AG08395 (cell line): ENCODE measurements at regions not wholly inside any gene's neighbourhood (a gene's known extent, or its start where the extent isn't known, plus 50 kb on each side); places are given as distances from the start of the nearest gene placed in this dataset.
"Not testable (repeated sequence)": the region's sequence is repeated elsewhere in the genome, so short reads cannot be mapped to it uniquely, and the experiment has no call there.

Source experiments
- DNase-seq: peaks from one replicate; pipeline ENCODE4 v3.0.0; 2012; ENCODE audit warnings: mixed read lengths, low spot score

DNA sequence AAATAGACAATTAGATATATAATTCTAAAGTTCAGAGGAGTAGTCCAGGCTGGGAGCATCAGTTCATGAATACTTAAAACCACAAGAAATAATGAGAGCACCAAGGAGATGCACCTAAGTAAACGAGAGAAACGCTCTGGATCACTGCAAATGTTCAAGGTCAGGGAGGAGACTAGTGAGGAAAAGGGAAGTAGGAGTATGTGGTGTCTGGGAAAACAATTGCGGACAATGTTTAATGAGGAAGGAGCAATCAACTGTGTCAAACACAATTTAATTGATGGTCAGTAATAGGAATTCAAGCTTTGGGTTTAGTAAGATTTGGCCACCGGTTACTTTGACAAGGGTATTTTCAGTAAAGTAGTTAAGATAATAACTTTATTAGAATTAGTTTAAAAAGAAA is 652.2 kb downstream of the DACH1 start:
- no peak for DNase-seq

DNA sequence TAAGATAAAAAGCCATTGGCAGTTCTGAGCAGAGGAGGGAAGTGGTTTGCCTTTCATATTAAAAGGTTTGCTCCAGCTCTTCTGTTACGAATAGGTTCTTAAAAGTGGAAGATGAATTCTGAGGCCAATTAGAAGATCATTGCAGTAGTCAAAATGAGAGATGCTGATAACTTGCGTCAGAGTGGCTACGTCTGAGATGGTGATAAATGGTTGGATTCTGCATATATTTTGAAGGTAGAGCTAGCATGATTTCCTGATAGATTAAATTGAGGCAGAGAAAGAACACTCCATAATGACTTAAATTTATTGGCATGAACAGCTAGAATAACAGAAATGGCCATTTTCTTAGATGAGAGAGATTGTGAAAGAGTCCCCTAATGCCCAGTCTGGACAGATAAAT is 652.6 kb downstream of the DACH1 start:
- DNase-seq, result no peak

DNA sequence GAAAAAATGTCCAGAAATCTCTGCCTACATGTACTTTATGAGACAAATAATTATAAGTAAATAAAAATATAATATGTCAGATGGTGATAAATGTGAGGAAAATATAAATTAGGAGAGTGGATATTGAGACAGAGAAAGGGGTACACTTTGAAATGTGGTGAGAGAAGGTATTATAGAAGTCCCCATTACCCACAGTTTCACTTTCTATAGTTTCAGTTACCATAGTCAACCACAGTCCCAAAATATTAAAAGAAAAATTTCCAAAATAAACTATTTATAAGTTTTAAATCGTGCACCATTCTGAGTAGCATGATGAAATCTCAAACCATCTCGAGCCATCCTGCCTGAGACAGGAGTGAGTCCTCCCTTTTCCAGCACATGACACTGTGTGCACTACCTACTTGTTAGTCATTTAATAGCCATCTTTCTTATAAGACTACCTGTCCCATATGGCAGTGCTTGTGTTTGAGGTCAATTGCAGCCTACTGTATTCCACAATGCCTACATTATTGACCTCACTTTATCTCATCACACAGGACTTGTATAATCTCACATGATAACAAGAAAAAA is 653.7 kb downstream of the DACH1 start:
- DNase-seq, result no peak

DNA sequence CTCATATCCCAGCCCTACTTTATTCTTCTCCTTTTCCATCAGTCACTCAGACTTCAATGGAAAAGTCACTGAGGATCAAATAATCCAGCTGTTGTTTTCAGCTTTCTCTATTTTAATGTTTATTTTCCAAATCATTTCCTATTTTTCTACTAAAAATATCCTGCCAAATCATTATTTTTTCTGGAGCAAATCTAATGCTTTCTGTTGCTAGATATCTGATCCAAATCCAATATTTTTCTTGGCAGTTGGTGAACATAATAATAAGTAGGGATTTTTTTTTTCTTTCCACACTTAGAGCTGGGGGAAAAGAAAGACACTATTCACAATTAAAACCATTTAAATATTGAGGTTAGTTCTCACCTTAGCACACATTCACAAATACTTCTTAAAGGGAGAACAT is 656.1 kb downstream of the DACH1 start:
- no peak for DNase-seq

DNA sequence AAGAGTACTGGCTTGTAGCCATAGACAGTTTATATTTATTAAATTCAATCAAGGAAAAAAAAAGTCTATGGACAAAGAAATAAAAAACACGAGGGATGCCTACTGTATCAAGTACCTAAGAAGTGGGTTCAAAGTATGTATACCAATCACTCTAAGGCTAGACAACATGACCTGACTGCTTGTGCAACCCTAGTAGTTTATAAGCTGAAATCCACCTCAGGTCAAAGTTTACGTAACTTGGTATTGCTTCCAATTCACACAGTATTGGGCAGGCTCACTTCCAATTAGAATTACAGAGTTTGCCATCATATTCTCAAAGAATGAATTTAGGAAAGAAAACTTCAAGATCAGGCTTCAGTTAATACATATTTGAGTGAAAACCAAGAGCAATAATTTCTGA is 657.8 kb downstream of the DACH1 start:
- no peak for DNase-seq

DNA sequence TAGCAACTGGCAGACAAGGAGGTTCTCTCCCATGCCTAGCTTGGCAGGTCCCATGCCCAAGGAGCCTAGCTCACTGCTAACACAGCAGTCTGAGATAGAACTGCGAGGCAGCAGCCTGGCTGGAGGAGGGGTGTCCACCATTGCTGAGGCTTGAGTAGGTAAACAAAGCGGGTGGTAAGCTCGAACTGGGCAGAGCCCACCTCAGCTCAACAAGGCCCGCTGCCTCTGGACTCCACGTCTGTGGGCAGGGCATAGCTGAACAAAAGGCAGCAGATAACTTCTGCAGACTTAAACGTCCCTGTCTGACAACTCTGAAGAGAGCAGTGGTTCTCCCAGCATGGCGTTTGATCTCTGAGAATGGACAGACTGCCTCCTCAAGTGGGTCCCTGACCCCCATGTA is 682.4 kb downstream of the DACH1 start:
- not testable (repeated sequence) for DNase-seq

DNA sequence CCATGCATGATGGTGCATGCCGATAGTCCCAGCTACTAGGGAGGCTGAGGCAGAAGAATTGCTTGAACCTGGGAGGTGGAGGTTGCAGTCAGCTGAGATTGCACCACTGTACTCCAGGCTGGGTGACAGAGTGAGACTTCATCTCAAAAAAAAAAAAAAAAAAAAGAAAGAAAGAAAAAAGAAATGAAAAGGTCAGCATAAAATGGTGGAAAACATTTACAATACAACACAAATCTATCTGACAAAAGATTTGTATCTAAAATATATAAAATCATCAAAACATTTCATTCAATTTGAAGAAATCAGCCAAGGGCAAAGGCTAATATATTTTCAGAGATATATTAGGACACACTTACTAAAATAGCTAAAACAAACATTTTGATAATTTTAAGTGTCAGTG is 683.7 kb downstream of the DACH1 start:
- DNase-seq, result not testable (repeated sequence)

DNA sequence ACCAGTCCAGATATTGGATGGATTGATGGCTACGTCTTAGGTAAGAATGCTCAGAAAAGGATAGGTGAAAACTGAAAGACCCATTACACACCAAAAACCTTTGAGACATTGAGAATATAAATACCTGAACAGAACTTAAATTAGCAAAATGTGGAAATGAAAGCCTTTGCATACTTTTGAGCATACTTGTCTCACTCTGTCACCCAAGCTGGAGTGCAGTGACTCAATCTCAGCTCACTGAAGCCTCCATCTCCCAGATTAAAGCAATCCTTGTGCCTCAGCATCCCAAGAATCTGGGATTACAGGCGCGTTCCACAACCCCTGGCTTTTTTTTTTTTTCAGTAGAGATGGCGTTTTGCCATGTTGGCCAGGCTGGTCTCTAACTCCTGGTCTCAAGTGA is 695.3 kb downstream of the DACH1 start:
- DNase-seq, result no peak

DNA sequence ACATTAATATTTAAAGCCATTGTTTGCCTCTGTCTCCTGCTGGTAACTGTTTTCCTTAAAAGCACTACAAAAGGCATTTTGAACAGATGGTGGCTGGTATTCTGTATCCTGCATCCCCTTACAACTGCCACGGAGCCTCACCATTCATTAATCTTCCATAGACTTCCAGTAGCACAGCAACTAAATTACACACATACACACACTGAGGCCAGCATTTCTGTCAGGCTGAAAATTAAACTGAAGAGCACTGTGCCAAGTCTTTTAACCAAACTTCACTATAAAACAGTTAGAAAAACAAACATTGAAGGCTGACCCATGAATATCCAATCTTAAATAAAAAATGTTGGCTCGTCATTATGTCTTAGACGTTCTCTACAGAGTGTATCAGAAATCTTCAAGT is 697.8 kb downstream of the DACH1 start:
- no peak for DNase-seq

DNA sequence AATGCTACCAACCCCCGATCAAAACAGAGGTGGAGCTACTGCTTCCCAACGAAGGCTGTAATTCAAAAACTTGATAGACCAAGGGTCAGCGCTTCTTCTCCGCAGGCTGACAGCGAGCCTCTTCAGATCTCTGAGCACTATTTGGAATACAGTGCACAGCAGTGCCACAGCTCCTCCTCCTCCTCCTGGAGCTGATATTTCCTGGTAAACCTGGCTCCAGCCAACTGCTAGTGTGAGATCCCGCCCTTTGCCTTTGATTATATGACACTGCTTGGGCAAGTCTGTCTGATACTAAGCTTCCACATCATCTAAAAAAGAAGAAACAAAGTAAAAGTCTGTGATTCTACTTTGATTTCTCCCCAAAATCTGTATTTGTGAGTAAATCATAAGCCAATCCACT is 710.5 kb downstream of the DACH1 start:
- no peak for DNase-seq

DNA sequence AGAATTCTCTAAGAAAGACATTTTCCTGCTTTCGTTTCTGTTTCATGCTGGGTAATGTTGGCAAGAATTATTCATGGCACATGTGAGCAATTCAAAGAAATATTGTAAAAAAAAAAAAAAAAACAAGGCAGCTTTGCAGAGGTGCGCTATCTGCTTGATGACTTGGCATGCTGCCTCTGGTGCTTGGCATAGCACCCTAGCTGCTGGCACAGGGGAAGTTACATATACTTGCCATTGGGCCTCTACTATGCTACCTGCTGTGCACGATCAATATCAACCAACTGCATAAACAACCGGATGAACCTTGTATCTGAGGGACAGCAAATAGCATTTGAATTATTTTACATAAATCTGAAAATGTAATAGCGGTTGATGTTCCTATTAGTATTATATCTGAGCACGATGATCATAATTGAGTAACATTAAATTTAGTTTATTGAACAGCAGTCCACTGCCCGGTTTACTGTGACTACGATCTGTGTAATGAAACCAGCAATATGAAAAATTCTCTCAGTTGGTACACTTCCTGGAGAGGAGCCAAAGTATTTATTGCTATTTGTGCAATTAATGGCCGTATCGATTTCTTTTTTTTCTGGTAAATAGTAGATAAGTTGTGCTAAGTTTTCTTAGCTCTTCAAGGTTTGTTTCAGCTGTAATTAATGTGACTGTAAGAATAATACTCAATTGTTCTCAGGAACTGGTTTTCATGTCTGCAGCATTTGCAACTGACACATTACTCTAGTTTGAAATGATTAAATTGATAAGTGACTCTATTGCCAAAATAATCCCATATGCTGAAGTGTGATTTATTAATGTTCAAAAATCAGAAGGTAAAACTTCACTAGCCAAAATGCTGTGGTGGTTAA is 717.3 kb downstream of the DACH1 start:
- no peak for DNase-seq

DNA sequence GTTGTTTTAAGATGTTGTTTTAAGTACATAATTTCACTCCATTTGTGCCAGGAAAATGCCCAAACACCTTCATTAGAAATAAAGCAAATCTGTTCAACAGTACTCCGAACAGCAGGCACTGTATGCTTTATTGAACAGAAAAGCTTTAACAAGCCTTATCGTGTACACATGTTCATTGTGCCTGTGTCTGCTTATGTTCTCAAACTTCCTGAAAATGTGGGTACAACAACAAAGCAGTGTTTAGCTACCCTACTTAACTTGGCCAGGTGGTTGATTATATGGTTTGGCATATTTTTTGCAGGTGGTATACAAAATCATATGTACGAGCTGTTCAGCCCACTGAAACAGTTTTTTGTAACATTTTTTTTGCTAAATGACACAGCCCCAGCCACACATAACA is 718.0 kb downstream of the DACH1 start:
- no peak for DNase-seq

DNA sequence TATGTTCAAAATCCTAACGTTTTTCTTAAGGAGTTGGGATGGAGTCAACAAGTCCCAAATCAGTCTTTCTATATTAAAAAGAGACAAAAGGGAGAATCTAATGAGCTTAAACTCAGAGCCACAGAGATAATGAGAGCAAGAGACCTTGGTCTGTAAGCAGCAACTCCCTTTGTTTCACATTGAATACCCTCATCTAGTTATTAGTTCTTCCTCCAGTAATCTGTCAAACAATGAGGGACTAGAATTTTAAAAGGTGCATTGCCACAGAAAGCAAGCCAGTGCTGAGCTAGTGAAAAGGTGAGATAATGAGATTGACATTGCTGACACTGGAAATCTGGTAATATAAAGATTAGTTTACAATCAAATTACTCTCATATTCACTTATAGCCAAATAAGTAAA is 718.6 kb downstream of the DACH1 start:
- no peak for DNase-seq

DNA sequence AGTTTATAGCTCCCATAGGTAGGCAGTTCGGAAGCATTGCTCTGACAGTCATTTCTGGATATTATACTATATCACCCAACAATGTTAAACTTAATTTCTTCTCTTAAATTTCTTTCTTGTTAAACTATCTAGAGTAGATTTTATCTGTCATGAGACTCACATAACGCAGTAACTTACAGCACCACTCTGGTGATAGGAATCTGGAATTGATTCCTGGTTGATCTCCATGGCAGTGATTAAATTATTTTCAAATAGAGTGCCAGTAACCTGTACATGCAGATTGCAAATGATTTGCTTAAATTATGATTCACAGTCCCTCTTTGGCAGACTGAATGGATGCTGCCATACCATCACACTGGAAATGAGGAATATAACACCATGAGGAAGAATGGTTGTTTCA is 722.1 kb downstream of the DACH1 start:
- DNase-seq, result no peak

DNA sequence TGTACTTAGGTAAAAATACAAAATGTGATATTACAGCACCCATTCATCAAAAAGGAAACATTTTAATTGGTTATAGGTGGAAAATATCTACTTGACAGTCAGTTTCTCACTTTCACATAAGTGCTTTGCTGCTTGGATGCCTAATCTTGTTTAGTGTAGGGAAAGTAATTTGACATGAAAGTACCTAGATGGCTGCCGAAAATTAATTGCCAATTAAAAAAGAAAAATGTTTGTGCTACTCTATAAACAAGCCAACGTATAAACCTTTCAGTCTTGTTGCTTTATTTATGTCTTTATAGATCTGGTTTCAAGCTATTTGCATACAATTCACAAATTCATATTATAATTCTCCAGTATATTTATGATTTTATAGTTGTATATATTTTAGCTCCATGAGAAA is 729.9 kb downstream of the DACH1 start:
- no peak for DNase-seq

DNA sequence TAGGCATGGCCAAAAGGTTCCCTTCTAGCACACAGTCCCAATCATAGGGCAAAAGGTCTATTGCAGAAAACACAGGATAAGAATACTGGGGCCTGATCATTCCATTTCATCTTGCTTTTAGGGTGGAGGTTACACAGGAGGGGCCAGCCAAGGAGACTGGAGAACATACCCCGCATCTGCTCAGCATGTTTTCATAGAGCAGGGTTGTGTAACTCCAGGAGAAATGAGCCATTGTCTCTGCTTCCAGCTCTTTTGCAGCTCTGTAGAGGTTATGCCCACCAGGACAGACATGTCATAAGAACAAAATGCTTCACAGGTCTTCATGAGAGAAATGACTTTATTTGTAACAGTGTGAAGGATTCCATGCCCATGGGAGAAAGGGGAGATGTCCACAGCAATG is 742.8 kb downstream of the DACH1 start:
- DNase-seq, result no peak

DNA sequence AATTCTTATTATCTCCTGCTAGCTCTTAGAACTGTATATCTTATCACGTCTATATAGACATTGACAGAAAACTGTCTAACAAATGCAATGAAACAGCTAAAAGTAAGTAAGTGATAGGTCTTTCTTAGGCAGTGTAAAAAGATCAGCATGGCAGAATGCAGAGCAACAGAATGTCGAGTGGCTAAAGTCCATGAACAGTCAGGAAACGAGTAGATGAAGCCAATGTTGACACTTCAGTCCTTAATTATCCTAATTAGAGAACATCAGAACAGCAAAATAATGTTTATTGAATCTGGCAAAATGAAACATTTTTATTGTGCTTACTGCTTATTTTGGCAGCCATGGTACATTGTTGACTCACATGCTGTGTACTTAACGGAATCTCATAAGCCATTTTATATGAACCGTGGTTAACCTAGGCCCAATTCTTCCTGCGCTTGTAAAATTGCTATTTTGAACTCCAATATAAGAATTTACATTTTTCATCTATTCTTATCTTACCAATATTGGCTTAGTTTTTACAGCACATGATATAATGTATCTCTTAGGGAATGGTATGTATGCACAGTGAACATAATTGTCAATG is 748.1 kb downstream of the DACH1 start:
- no peak for DNase-seq

DNA sequence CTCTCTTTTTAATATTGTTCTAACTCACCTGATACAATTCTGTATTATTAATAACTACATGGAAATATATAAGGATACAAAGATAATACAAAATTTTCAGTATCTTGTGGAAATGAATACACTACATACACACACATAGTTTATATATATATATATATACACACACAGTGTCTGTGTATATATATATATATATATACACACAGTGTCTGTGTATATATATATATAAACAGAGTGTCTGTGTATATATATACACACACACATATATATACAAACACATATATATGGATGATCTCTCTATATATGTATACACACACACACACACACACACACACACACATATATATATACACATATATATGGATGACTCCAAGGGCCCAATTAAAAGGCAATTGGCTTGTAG is 749.1 kb downstream of the DACH1 start:
- DNase-seq, result no peak

DNA sequence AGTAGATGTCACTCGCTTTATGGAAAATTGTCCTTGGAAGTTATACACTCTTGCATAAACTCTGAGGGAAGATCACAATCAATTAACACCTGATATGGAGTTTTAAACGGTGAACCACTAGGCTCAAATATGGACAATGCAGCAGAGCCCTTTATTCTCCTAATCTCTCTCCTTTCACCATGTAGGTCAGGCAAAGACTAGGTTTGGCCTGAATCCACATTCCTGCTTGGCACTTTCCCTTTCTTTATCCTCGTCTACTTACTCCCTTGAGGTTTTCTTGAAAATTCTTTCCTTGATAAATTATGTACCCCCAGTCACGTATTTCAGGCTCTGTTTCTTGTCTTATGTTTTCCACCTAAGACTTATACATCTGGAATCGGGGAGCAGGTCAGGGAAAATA is 751.7 kb downstream of the DACH1 start:
- DNase-seq, result no peak

DNA sequence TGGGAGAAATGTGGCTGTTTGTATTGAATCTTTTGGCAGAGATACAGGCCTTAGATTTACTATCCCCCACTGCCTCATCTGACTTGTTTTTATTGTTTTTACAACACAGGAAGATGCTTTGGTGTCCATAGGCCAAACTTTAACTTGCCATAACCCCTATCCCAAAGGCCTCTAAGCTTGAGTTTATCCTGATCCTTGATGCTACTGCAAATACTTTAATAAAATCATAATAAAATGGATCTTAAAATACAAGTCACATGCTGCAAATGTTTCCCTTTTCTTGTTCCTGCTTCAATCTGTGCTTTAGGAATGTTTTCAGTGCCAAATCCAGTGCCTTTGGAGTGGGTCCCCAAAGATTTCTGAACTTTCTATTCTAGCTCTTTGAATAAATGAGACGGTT is 770.6 kb downstream of the DACH1 start:
- no peak for DNase-seq

DNA sequence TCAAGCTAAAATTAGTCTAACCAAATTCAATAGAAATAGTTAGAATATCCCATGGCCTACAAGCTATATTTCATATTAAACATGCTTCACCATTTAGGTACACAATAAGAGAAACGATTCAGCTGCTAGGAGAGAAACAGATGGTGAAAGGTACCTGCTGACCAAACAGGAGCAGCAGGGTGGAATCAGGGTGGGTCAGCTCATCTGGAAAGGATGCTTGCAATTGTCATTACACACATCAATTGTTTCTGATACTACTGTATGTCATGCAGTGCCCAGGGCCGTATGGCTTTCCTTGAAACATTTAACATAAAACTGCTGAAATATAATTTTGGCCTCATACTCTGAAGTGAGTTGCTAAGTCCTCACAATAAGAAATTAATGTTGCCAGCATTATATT is 776.0 kb downstream of the DACH1 start:
- no peak for DNase-seq

DNA sequence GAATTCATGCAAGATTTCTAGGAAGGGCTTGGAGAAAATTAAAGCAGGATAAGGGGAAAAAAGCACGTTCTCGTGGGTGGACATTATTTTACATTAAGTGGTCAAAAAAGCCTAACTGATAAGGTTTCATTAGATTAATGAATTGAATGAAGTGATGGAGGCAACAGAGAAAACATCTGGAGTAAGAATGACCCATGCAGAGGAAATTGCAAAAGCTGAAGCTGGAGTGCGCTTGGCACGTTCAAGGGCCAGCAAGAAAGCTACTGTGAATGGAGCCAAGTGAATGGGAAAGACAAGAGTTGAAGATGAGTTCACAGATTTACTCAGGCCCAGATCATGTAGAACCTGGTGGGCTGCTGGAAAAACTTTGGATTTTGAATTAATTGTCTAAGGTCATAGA is 777.9 kb downstream of the DACH1 start:
- no peak for DNase-seq

DNA sequence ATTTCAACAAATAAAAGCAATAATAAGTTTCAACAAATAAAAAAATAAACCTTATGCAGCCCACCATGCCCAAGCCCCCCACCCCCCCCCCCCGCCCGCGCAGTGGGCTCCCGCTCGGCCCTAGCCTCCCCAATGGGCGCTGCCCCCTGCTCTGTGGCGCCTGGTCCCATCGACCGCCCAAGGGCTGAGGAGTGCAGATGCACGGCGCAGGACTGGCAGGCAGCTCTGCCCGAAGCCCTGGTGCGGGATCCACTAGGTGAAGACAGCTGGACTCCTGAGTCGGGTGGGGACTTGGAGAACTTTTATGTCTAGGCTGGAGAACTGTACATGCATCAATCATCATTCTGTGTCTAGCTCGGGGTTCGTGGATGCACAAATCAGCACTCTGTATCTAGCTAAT is 779.6 kb downstream of the DACH1 start:
- no peak for DNase-seq

DNA sequence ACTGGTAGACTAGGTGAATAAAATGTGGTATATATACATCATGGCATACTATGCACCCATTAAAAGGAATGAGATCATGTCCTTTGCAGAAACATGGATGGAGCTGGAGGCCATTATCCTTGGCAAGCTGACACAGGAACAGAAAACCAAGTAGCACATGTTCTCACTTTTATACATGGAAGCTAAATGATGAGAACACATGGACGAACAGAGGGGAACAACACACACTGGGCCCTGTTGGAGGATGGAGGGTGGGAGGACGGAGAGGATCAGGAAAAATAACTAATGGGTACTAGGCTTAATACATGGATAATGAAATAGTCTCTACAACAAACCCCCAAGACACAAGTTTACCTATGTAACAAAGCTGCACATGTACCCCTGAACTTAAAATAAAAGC is 780.0 kb downstream of the DACH1 start:
- no peak for DNase-seq
